H1 (cell line): ENCODE measurements at regions not wholly inside any gene's neighbourhood (a gene's known extent, or its start where the extent isn't known, plus 50 kb on each side); places are given as distances from the start of the nearest gene placed in this dataset.

Source experiments
- CTCF ChIA-PET: fragments of 300-600 bp; sonication (Branson Sonifier 250); formaldehyde crosslinking; loops from one replicate; lab custom pipeline; 2021; ENCODE audit not compliant: partially characterized antibody; lab: Charles Lee
- POLR2A ChIA-PET: fragments of 300-600 bp; sonication (Branson Sonifier 250); formaldehyde crosslinking; loops from one replicate; lab custom pipeline; 2021; ENCODE audit warnings: inconsistent platforms; ENCODE audit not compliant: partially characterized antibody; lab: Charles Lee
- DNase-seq, 2 experiments: peaks; one replicate each; pipeline versions ENCODE4 v3.0.0 to v3.0.0-alpha.2; 2010 to 2022; ENCODE audit warnings: low spot score in 2 of 2, low read depth in 1 of 2, mixed read lengths in 1 of 2
- FAIRE-seq: peaks from 2 replicates; lab custom pipeline; 2011; peaks lifted over from hg19 to GRCh38; lab: Jason Lieb, UNC
- H2AFZ ChIP-seq: 2 replicates; pipeline ENCODE4 v1.8.1; 2012; ENCODE audit warnings: low read length, inconsistent platforms
- H2AK5ac ChIP-seq: 2 replicates; pipeline ENCODE4 v1.6.1; 2013; ENCODE audit warnings: low read depth, low read length
- H2BK120ac ChIP-seq: replicated peaks from 2 replicates; pipeline ENCODE3; 2013; ENCODE audit warnings: low read depth, low read length, inconsistent platforms
- H2BK12ac ChIP-seq: 2 replicates; pipeline ENCODE4 v1.6.1; 2013; ENCODE audit warnings: low read depth, low read length
- H2BK15ac ChIP-seq: 2 replicates; pipeline ENCODE4 v1.6.1; 2013; ENCODE audit warnings: low read length
- H2BK20ac ChIP-seq: 2 replicates; pipeline ENCODE4 v1.6.1; 2013; ENCODE audit warnings: low read length
- H2BK5ac ChIP-seq: 2 replicates; pipeline ENCODE4 v1.6.1; 2013; ENCODE audit warnings: low read depth, low read length
- H3K14ac ChIP-seq: 2 replicates; pipeline ENCODE4 v1.6.1; 2013; ENCODE audit warnings: inconsistent platforms; ENCODE audit not compliant: insufficient read length
- H3K18ac ChIP-seq: 2 replicates; pipeline ENCODE4 v1.6.1; 2013; ENCODE audit warnings: low read length; ENCODE audit errors: extremely low read depth
- H3K23ac ChIP-seq: 2 replicates; pipeline ENCODE4 v1.6.1; 2013; ENCODE audit warnings: inconsistent platforms; ENCODE audit not compliant: insufficient read length
- H3K23me2 ChIP-seq: 2 replicates; pipeline ENCODE4 v1.6.1; 2013; ENCODE audit warnings: low read depth, low read length
- H3K27ac ChIP-seq: 2 replicates; pipeline ENCODE4 v1.6.1; 2011; ENCODE audit warnings: low read depth, low read length, inconsistent platforms
- H3K27me3 ChIP-seq, 4 experiments: replicated peaks in 1 of 4; 1 replicate in 1 of 4; 2 replicates in 3 of 4; pipeline versions ENCODE4 v1.6.1 to v1.8.1; 2011 to 2013; ENCODE audit warnings: low read length in 3 of 4, mild to moderate bottlenecking in 3 of 4, inconsistent platforms in 2 of 4, mixed read lengths in 2 of 4, moderate library complexity in 1 of 4; ENCODE audit not compliant: control insufficient read depth in 3 of 4, insufficient read depth in 3 of 4; ENCODE audit errors: extremely low read depth in 1 of 4
- H3K36me3 ChIP-seq, 4 experiments: 2 replicates each; pipeline versions ENCODE4 v1.6.1 to v1.8.1; 2011 to 2013; ENCODE audit warnings: mild to moderate bottlenecking in 4 of 4, low read length in 3 of 4, moderate library complexity in 2 of 4, control low read depth in 1 of 4, inconsistent platforms in 1 of 4; ENCODE audit not compliant: insufficient read depth in 4 of 4, control insufficient read depth in 2 of 4
- H3K4ac ChIP-seq: replicated peaks from 2 replicates; pipeline ENCODE3; 2013; ENCODE audit warnings: low read length, low read depth, mixed read lengths, inconsistent platforms; ENCODE audit not compliant: insufficient read length
- H3K4me1 ChIP-seq, 4 experiments: replicated peaks in 1 of 4; 1 replicate in 1 of 4; 2 replicates in 3 of 4; pipeline versions ENCODE4 v1.6.1 to v1.8.1; 2011 to 2013; ENCODE audit warnings: low read length in 3 of 4, inconsistent platforms in 2 of 4, mixed read lengths in 1 of 4; ENCODE audit not compliant: insufficient read depth in 4 of 4, control insufficient read depth in 3 of 4
- H3K4me2 ChIP-seq, 2 experiments: 2 replicates each; pipeline versions ENCODE4 v1.6.1 to v1.8.1; 2011 to 2013; ENCODE audit warnings: low read depth in 2 of 2, low read length in 2 of 2, control low read depth in 1 of 2, inconsistent platforms in 1 of 2, mild to moderate bottlenecking in 1 of 2; ENCODE audit not compliant: insufficient read depth in 1 of 2
- H3K4me3 ChIP-seq, 4 experiments: fragments of 200-600, 300-600 bp in 1 of 4; sonication (generic), shearing (Covaris generic), sonication (Bioruptor Twin) in 1 of 4; 2 replicates each; pipeline versions ENCODE4 v1.5.1 to v1.8.1; 2011 to 2016; ENCODE audit warnings: low read length in 4 of 4, low read depth in 3 of 4, control low read depth in 2 of 4, inconsistent platforms in 2 of 4, mild to moderate bottlenecking in 2 of 4, mixed read lengths in 1 of 4, moderate library complexity in 1 of 4; ENCODE audit not compliant: insufficient read depth in 2 of 4; ENCODE audit errors: extremely low read depth in 1 of 4
- H3K56ac ChIP-seq: replicated peaks from 2 replicates; pipeline ENCODE3; 2013; ENCODE audit warnings: low read depth, mild to moderate bottlenecking, mixed read lengths, low read length, inconsistent platforms; ENCODE audit not compliant: insufficient read length
- H3K79me1 ChIP-seq: 2 replicates; pipeline ENCODE4 v1.6.1; 2013; ENCODE audit warnings: low read depth, low read length, control low read depth
- H3K79me2 ChIP-seq, 2 experiments: 2 replicates each; pipeline versions ENCODE4 v1.6.1 to v1.8.1; 2012 to 2013; ENCODE audit warnings: low read length in 2 of 2, mild to moderate bottlenecking in 2 of 2, inconsistent platforms in 1 of 2; ENCODE audit not compliant: insufficient read depth in 2 of 2, control insufficient read depth in 1 of 2
- H3K9ac ChIP-seq, 4 experiments: replicated peaks in 1 of 4; 1 replicate in 1 of 4; 2 replicates in 3 of 4; pipeline versions ENCODE4 v1.6.1 to v1.8.1; 2011 to 2013; ENCODE audit warnings: low read depth in 3 of 4, low read length in 3 of 4, control low read depth in 2 of 4, mild to moderate bottlenecking in 2 of 4, moderate library complexity in 2 of 4, inconsistent platforms in 1 of 4; ENCODE audit errors: extremely low read depth in 1 of 4
- H3K9me3 ChIP-seq, 2 experiments: 2 replicates each; pipeline versions ENCODE4 v1.6.1 to v1.8.1; 2012 to 2013; ENCODE audit warnings: mild to moderate bottlenecking in 2 of 2, moderate library complexity in 2 of 2, control low read depth in 1 of 2, inconsistent platforms in 1 of 2, low read depth in 1 of 2, low read length in 1 of 2, mixed read lengths in 1 of 2; ENCODE audit not compliant: insufficient read depth in 2 of 2
- H4K20me1 ChIP-seq, 2 experiments: replicated peaks in 1 of 2; 2 replicates each; pipeline versions ENCODE3 to v1.8.1; 2011 to 2013; ENCODE audit warnings: inconsistent platforms in 2 of 2, low read length in 2 of 2, mild to moderate bottlenecking in 1 of 2; ENCODE audit not compliant: insufficient read depth in 2 of 2, control insufficient read depth in 1 of 2
- H4K5ac ChIP-seq: 2 replicates; pipeline ENCODE4 v1.6.1; 2013; ENCODE audit warnings: low read length, low read depth, mixed read lengths, inconsistent platforms; ENCODE audit not compliant: insufficient read length
- H4K8ac ChIP-seq: 2 replicates; pipeline ENCODE4 v1.8.0; 2013; ENCODE audit warnings: mild to moderate bottlenecking, moderate library complexity, low read length, inconsistent platforms; ENCODE audit not compliant: insufficient read depth; ENCODE audit errors: extremely low read depth
- H4K91ac ChIP-seq: replicated peaks from 2 replicates; pipeline ENCODE3; 2013; ENCODE audit warnings: low read length, mixed read lengths, inconsistent platforms; ENCODE audit not compliant: insufficient read length
- JUND ChIP-seq: IDR thresholded peaks from 2 replicates; pipeline ENCODE4 v1.6.1; 2011; ENCODE audit warnings: mild to moderate bottlenecking, improper control_type of control experiment, low read length
- KDM1A ChIP-seq: fragments of 200-600, 300-600 bp; sonication (generic); IDR thresholded peaks from 2 replicates; pipeline ENCODE4 v1.7.1; 2016; ENCODE audit warnings: mild to moderate bottlenecking, low read length, borderline replicate concordance
- MAFK ChIP-seq: IDR thresholded peaks from 2 replicates; pipeline ENCODE4 v1.6.1; 2012; ENCODE audit warnings: low read depth, mild to moderate bottlenecking, improper control_type of control experiment, low read length
- POU5F1 ChIP-seq: IDR thresholded peaks from 2 replicates; pipeline ENCODE4 v1.6.1; 2011; ENCODE audit warnings: low read depth, mild to moderate bottlenecking, low read length, moderate library complexity
- RAD21 ChIP-seq, 2 experiments: IDR thresholded peaks in 1 of 2; conservative IDR thresholded peaks in 1 of 2; 2 replicates each; pipeline ENCODE4 v1.6.1; 2011; ENCODE audit warnings: low read depth in 2 of 2, low read length in 2 of 2, improper control_type of control experiment in 1 of 2, inconsistent platforms in 1 of 2, mild to moderate bottlenecking in 1 of 2, moderate library complexity in 1 of 2
- SIX5 ChIP-seq: IDR thresholded peaks from 2 replicates; pipeline ENCODE4 v1.6.1; 2011; ENCODE audit warnings: mild to moderate bottlenecking, low read depth, low read length
- SUZ12 ChIP-seq: fragments of 200-600 bp; sonication (generic); IDR thresholded peaks from 2 replicates; pipeline ENCODE4 v1.6.1; 2012; ENCODE audit warnings: mild to moderate bottlenecking, inconsistent platforms, low read length, moderate library complexity, mixed read lengths
- WGBS, 2 experiments: shearing (Covaris generic) in 1 of 2; methylation state at CpG; one replicate each; pipeline versions ENCODE4 v1.1.6 to v1.1.7; 2013 to 2015; ENCODE audit warnings: low lambda C conversion rate in 2 of 2, mixed read lengths in 2 of 2, inconsistent platforms in 1 of 2, low coverage in 1 of 2, missing lambda C conversion rate in 1 of 2; ENCODE audit not compliant: insufficient replicate concordance in 2 of 2, insufficient coverage in 1 of 2, insufficient read length in 1 of 2; ENCODE audit errors: extremely low coverage in 1 of 2, missing lambda C conversion rate in 1 of 2; 5-methylcytosine and 5-hydroxymethylcytosine counted together

DNA sequence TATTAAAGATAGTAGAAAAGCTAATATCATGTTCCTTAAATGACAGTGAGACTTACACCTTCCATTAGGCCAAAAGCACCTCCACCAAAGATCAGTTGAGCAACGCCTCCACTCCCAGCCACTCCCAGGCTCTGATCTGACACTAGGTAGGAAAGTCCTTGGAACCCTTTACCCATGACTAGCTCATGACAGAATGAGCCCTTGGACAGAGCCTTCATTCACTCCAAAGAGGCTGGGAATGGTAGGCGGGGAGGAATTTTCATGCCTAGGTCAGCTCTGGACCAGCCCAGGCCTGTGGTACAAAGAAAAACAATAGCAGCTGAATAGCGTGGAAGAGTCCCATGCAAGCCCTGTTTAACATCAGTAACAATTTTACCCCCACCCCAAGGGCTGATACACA lies 493.7 kb downstream of the NR2F1-AS1 start:
- FAIRE-seq (no peak), DNase-seq (no peak)
- no peaks in the 10 kb centered on the region for H3K4me1 ChIP-seq
- no peak overlapping the region for H2BK120ac ChIP-seq
- CTCF ChIA-PET, result interaction anchor here (1.0 to 1.5 kb wide), 3 partner anchors 10 to 79 kb away, joined by 3 to 4 read pairs (median 3); no protein-coding TSS in a partner anchor
- H3K4ac ChIP-seq, result no peak overlapping the region
- no peaks in the 10 kb centered on the region for H3K79me1 ChIP-seq
- H3K9me3 ChIP-seq, result no peaks in the 10 kb centered on the region
- H2AFZ ChIP-seq, result no peak overlapping the region
- no peak overlapping the region for H3K56ac ChIP-seq
- no peaks in the 10 kb centered on the region for H4K20me1 ChIP-seq
- no peaks in the 10 kb centered on the region for H3K79me2 ChIP-seq
- H3K4me2 ChIP-seq, result no peak overlapping the region
- H3K36me3 ChIP-seq, result no peaks in the 10 kb centered on the region
- no peak overlapping the region for H3K23ac ChIP-seq
- H2BK15ac ChIP-seq, result no peak overlapping the region
- H2BK5ac ChIP-seq, result no peak overlapping the region
- H3K18ac ChIP-seq, result no peak overlapping the region
- H3K9ac ChIP-seq, result no peak overlapping the region
- no peak overlapping the region for H3K27ac ChIP-seq
- H3K23me2 ChIP-seq, result no peaks in the 10 kb centered on the region
- no peak overlapping the region for H2BK20ac ChIP-seq
- no peak overlapping the region for H2AK5ac ChIP-seq
- H3K27me3 ChIP-seq, result no peaks in the 10 kb centered on the region
- 89% methylated on average over 3 of the region's 3 CpGs; no CpG with 5 or more reads in 1 of the 2 experiments for WGBS, 2 experiments
- POLR2A ChIA-PET, result no interaction called here
- no peak overlapping the region for H3K14ac ChIP-seq
- TF ChIP-seq POU5F1 (no peak), SIX5 (no peak), RAD21 (IDR thresholded peaks at IDR 0.05 in 1 of 2, conservative IDR thresholded peaks at IDR 0.05 in 1 of 2; ENCODE audit: low read depth in 2 of 2, low read length in 2 of 2) (no peak), MAFK (no peak), KDM1A (no peak), JUND (no peak), SUZ12 (no peak)
- H4K91ac ChIP-seq, result no peak overlapping the region
- no peak overlapping the region for H4K5ac ChIP-seq
- no peak overlapping the region for H3K4me3 ChIP-seq
- H2BK12ac ChIP-seq, result no peak overlapping the region
- no peak overlapping the region for H4K8ac ChIP-seq
